ENCODE measurements at regions not wholly inside any gene's neighbourhood (a gene's known extent, or its start where the extent isn't known, plus 50 kb on each side); places are given as distances from the start of the nearest gene placed in this dataset.

DNA sequence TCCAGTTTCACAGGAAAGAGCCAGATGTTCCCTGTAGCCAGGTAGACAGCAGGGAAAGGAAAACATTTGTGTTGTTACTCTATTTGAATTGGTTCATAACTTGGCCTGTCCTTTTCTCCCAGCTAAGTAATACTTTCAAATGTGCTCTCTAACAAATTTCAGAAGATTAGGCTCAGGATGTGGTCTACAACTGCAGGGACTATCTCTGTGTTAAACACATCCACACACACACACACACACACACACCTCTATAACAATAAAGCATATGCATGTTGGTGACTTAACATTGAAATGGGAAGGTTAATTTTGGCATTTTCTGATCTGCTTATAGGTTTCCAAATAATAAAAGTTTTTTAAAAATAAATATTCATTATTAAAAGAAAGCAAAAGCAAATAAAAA is 316.0 kb upstream of the ARGLU1 start:
- TF ChIP-seq TCF4 (CRISPR knock-in tag; IDR thresholded peaks at IDR 0.05; ENCODE audit: borderline replicate concordance) (no peak), ISL1 (CRISPR knock-in tag; IDR thresholded peaks at IDR 0.05) (no peak), PPARA (CRISPR knock-in tag; IDR thresholded peaks at IDR 0.05; ENCODE audit: borderline replicate concordance) (no peak), ZNF70 (CRISPR knock-in tag; IDR thresholded peaks at IDR 0.05) (no peak), ARNTL (CRISPR knock-in tag; IDR thresholded peaks at IDR 0.05; ENCODE audit: borderline replicate concordance, low read depth) (no peak), ZFP3 (CRISPR knock-in tag; IDR thresholded peaks at IDR 0.05) (no peak), SNAI2 (CRISPR knock-in tag; IDR thresholded peaks at IDR 0.05) (no peak), ZFP30 (CRISPR knock-in tag; IDR thresholded peaks at IDR 0.05) (no peak)
- TF ChIP-seq, protein P1, sequence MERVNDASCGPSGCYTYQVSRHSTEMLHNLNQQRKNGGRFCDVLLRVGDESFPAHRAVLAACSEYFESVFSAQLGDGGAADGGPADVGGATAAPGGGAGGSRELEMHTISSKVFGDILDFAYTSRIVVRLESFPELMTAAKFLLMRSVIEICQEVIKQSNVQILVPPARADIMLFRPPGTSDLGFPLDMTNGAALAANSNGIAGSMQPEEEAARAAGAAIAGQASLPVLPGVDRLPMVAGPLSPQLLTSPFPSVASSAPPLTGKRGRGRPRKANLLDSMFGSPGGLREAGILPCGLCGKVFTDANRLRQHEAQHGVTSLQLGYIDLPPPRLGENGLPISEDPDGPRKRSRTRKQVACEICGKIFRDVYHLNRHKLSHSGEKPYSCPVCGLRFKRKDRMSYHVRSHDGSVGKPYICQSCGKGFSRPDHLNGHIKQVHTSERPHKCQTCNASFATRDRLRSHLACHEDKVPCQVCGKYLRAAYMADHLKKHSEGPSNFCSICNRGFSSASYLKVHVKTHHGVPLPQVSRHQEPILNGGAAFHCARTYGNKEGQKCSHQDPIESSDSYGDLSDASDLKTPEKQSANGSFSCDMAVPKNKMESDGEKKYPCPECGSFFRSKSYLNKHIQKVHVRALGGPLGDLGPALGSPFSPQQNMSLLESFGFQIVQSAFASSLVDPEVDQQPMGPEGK (CRISPR knock-in tag; IDR thresholded peaks at IDR 0.05; ENCODE audit: borderline replicate concordance) = no peak
